ENCODE measurements at regions not wholly inside any gene's neighbourhood (a gene's known extent, or its start where the extent isn't known, plus 50 kb on each side); places are given as distances from the start of the nearest gene placed in this dataset.

DNA sequence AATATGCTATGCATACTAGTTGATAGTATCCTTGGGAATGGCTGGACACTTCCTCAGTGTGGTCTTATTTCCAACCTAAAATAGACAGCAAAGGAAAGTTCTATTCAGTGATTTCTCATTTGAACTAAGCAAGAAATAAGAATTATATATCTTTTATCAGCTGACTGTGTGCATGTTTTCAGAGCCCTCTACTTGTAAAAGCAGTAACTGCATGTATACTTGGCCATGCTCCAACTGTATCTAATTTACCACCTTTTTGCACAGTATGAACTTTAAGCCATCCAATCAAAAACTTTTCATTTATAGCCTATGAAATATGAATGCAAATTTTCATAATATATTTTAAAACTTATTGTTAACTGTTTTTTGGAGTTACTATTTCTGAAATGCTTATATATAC is 136.4 kb upstream of the PCDH9 start:
- no peak for TF ChIP-seq HNF4G (IDR thresholded peaks at IDR 0.05)
- TF ChIP-seq RAD21 (IDR thresholded peaks at IDR 0.05): no peak
- no peak for TF ChIP-seq FOXA2 (IDR thresholded peaks at IDR 0.05)
- TF ChIP-seq YY1 (IDR thresholded peaks at IDR 0.05): no peak
- no peak for TF ChIP-seq GABPA (IDR thresholded peaks at IDR 0.05 in 1 of 2, conservative IDR thresholded peaks at IDR 0.05 in 1 of 2)
- TF ChIP-seq, protein P1, sequence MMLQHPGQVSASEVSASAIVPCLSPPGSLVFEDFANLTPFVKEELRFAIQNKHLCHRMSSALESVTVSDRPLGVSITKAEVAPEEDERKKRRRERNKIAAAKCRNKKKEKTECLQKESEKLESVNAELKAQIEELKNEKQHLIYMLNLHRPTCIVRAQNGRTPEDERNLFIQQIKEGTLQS (IDR thresholded peaks at IDR 0.05): no peak
- no peak for TF ChIP-seq RXRA (IDR thresholded peaks at IDR 0.05)
- TF ChIP-seq, protein P2, sequence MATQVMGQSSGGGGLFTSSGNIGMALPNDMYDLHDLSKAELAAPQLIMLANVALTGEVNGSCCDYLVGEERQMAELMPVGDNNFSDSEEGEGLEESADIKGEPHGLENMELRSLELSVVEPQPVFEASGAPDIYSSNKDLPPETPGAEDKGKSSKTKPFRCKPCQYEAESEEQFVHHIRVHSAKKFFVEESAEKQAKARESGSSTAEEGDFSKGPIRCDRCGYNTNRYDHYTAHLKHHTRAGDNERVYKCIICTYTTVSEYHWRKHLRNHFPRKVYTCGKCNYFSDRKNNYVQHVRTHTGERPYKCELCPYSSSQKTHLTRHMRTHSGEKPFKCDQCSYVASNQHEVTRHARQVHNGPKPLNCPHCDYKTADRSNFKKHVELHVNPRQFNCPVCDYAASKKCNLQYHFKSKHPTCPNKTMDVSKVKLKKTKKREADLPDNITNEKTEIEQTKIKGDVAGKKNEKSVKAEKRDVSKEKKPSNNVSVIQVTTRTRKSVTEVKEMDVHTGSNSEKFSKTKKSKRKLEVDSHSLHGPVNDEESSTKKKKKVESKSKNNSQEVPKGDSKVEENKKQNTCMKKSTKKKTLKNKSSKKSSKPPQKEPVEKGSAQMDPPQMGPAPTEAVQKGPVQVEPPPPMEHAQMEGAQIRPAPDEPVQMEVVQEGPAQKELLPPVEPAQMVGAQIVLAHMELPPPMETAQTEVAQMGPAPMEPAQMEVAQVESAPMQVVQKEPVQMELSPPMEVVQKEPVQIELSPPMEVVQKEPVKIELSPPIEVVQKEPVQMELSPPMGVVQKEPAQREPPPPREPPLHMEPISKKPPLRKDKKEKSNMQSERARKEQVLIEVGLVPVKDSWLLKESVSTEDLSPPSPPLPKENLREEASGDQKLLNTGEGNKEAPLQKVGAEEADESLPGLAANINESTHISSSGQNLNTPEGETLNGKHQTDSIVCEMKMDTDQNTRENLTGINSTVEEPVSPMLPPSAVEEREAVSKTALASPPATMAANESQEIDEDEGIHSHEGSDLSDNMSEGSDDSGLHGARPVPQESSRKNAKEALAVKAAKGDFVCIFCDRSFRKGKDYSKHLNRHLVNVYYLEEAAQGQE (IDR thresholded peaks at IDR 0.05): no peak
- TF ChIP-seq, protein P3, sequence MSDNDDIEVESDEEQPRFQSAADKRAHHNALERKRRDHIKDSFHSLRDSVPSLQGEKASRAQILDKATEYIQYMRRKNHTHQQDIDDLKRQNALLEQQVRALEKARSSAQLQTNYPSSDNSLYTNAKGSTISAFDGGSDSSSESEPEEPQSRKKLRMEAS (IDR thresholded peaks at IDR 0.05): no peak
- H3K36me3 ChIP-seq (ENCODE audit: control insufficient read depth in 4 of 4, insufficient read depth in 3 of 4, low read depth in 1 of 4, low read length in 3 of 4): no peaks in the 10 kb centered on the region
- DNase-seq (ENCODE audit: low spot score): no peak
- no peaks in the 10 kb centered on the region for H3K4me1 ChIP-seq (ENCODE audit: control insufficient read depth in 4 of 4, insufficient read depth in 4 of 4, low read length in 3 of 4)
- no peak overlapping the region for H3K27ac ChIP-seq (ENCODE audit: low read depth in 1 of 2, low read length in 2 of 2)
- H3K9ac ChIP-seq (ENCODE audit: low read depth in 1 of 2, low read length in 2 of 2): no peak overlapping the region
- no peaks in the 10 kb centered on the region for H3K27me3 ChIP-seq (ENCODE audit: control insufficient read depth in 4 of 4, insufficient read depth in 4 of 4, low read length in 3 of 4)
- no peaks in the 10 kb centered on the region for H3K9me3 ChIP-seq (ENCODE audit: control insufficient read depth in 4 of 4, low read length in 3 of 4)
- H3K4me3 ChIP-seq (ENCODE audit: low read depth in 1 of 3, low read length in 3 of 3): no peak overlapping the region

DNA sequence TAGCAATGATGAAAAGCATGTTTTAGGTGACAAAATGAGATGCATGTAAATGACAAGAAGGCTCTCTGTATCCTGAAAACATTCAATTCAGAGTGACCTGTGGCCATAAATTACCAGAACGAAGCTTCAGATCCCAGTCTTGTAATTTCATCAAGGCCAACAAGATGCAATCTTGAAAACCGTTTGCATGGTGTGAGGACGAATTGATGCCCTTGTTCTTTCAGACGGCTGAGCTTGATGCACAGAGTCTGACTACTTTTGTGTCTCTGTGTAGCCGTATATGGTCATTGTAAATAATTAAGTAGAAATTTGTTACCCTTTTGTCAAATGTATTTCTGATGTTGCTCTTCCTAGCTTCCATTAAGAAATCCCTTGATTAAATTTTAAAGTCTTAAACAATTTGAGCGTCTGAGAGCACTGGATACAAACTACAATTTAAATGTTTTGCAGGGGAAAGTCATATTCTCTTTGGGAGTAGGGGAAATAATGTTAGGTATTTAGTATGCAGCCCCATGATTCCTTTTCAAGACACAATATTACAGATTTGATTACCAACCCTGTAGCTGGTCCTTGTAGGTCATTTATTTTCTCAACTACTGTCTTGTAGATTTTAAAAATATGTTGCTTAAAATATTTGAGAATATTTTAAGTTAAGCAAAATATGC is 125.8 kb upstream of the PCDH9 start:
- no peaks in the 10 kb centered on the region for H3K9me3 ChIP-seq (ENCODE audit: control insufficient read depth in 4 of 4, low read length in 3 of 4)
- H3K27me3 ChIP-seq (ENCODE audit: control insufficient read depth in 4 of 4, insufficient read depth in 4 of 4, low read length in 3 of 4): no peaks in the 10 kb centered on the region
- WGBS: 62% methylated on average over 6 of the region's 6 CpGs
- H3K4me1 ChIP-seq (ENCODE audit: control insufficient read depth in 4 of 4, insufficient read depth in 4 of 4, low read length in 3 of 4): no peaks in the 10 kb centered on the region
- H3K36me3 ChIP-seq (ENCODE audit: control insufficient read depth in 4 of 4, insufficient read depth in 3 of 4, low read depth in 1 of 4, low read length in 3 of 4): no peaks in the 10 kb centered on the region
- no peak overlapping the region for H3K4me3 ChIP-seq (ENCODE audit: low read depth in 1 of 3, low read length in 3 of 3)
- TF ChIP-seq RAD21 (IDR thresholded peaks at IDR 0.05): no peak
- TF ChIP-seq CTCF (IDR thresholded peaks at IDR 0.05; ENCODE audit: low read depth, low read length, missing input control): no peak
- TF ChIP-seq ZBTB33 (IDR thresholded peaks at IDR 0.05): no peak
- TF ChIP-seq YY1 (IDR thresholded peaks at IDR 0.05): no peak
- TF ChIP-seq, protein P1 (IDR thresholded peaks at IDR 0.05): no peak
- H3K9ac ChIP-seq (ENCODE audit: low read depth in 1 of 2, low read length in 2 of 2): no peak overlapping the region
- H3K27ac ChIP-seq (ENCODE audit: low read depth in 1 of 2, low read length in 2 of 2): no peak overlapping the region
- DNase-seq (ENCODE audit: low spot score): no peak
